ENCODE measurements at regions not wholly inside any gene's neighbourhood (a gene's known extent, or its start where the extent isn't known, plus 50 kb on each side); places are given as distances from the start of the nearest gene placed in this dataset.
"Not testable (repeated sequence)": the region's sequence is repeated elsewhere in the genome, so short reads cannot be mapped to it uniquely, and the experiment has no call there.

DNA sequence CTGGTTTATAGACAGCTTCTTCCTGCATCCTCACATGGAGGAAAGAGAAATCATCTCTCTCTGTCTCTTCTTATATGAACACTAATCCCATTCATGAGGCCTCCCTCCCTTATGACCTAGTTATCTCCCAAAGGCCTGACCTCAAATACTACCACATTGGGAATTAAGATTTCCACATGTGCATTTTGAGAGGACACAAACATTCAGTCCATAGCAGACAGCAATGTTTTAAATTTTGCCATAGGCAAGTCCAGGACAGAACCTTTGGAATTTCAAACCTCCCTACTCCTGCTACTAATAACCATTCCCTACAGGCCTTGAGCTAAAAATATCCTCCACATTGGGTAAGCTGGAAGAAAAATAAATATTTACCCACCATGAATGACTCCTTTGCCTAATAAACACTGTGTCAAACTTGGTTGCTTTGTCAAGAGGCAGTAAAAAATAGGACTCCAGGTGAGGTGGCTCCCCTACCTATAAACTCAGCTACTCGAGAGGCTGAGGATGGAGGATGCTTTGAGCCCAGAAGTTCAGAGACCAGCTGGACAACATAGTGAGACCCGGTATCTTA, 113.7 kb downstream of the ZNF281 start:
- WGBS, 2 donors, result 44 to 47% methylated on average over 2 of the region's 2 CpGs
- H3K9me3 ChIP-seq (ENCODE audit: control insufficient read depth, low read length), result no peaks in the 10 kb centered on the region
- H3K27me3 ChIP-seq (ENCODE audit: control insufficient read depth in 1 of 2, insufficient read depth in 2 of 2, low read length in 1 of 2), result no peaks in the 10 kb centered on the region
- DNase-seq (no peak), ATAC-seq (ENCODE audit: low FRiP score) (no peak)
- no peak overlapping the region for H3K4me3 ChIP-seq (ENCODE audit: low read length in 2 of 2)
- H3K36me3 ChIP-seq (ENCODE audit: control insufficient read depth in 1 of 2, insufficient read depth in 2 of 2, low read length in 1 of 2), result no peaks in the 10 kb centered on the region
- intact Hi-C loops (cut with DNase I), result no loop called here
- H3K27ac ChIP-seq (ENCODE audit: low read depth in 1 of 2, low read length in 2 of 2), result no peak overlapping the region
- H3K4me1 ChIP-seq (ENCODE audit: control insufficient read depth in 1 of 2, insufficient read depth in 2 of 2, low read length in 2 of 2), result no peaks in the 10 kb centered on the region

DNA sequence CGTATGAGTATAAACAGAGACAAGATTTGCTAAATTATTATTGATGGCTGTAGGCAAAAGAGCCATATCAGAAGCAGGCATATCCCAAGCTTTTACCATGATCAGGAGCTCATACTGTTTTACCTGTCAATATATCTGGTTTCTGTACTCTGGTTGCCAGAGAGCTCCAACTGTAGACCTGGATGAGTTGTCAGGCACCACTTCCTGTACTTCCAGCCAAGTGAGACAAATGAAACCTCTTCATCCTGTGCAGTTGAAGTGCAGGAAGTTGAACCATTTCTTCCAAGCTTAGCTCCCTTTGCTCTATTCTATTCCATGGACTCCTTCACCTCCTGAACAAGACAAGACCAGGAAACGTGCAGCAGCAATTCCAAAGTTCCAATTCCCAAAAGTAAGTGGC, 115.6 kb downstream of the ZNF281 start:
- H3K9me3 ChIP-seq (ENCODE audit: control insufficient read depth, low read length), result no peaks in the 10 kb centered on the region
- H3K4me1 ChIP-seq (ENCODE audit: control insufficient read depth in 1 of 2, insufficient read depth in 2 of 2, low read length in 2 of 2), result no peaks in the 10 kb centered on the region
- no peaks in the 10 kb centered on the region for H3K27me3 ChIP-seq (ENCODE audit: control insufficient read depth in 1 of 2, insufficient read depth in 2 of 2, low read length in 1 of 2)
- no peak for ATAC-seq (ENCODE audit: low FRiP score)
- no peak overlapping the region for H3K4me3 ChIP-seq (ENCODE audit: low read length in 2 of 2)
- intact Hi-C loops (cut with DNase I), result no loop called here
- no peak for DNase-seq
- WGBS, 2 donors, result 53 to 71% methylated on average over 2 of the region's 2 CpGs
- no peaks in the 10 kb centered on the region for H3K36me3 ChIP-seq (ENCODE audit: control insufficient read depth in 1 of 2, insufficient read depth in 2 of 2, low read length in 1 of 2)
- H3K27ac ChIP-seq (ENCODE audit: low read depth in 1 of 2, low read length in 2 of 2), result no peak overlapping the region

DNA sequence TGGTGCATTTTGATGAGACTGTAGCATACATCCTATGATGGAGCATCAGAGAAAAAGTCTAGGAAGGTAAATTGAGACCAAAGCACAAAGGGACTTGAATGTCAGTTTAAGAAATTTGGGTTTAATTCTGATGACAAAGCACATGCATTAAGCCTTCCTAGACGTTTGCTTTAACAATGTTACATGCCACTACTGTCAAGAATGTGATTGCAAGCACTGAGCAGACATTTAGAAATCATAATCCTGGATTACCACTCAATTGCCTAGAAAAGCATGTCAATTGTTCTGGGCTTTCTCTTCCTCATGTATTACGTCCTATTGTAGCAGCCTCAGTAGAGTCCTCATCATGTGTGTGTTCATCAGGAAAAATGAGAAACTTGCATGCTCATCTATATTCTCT, 117.1 kb downstream of the ZNF281 start:
- 56 to 61% methylated on average over 2 of the region's 2 CpGs for WGBS, 2 donors
- H3K27ac ChIP-seq (ENCODE audit: low read depth in 1 of 2, low read length in 2 of 2), result no peak overlapping the region
- H3K4me1 ChIP-seq (ENCODE audit: control insufficient read depth in 1 of 2, insufficient read depth in 2 of 2, low read length in 2 of 2), result no peaks in the 10 kb centered on the region
- no peaks in the 10 kb centered on the region for H3K9me3 ChIP-seq (ENCODE audit: control insufficient read depth, low read length)
- H3K27me3 ChIP-seq (ENCODE audit: control insufficient read depth in 1 of 2, insufficient read depth in 2 of 2, low read length in 1 of 2), result no peaks in the 10 kb centered on the region
- no peaks in the 10 kb centered on the region for H3K36me3 ChIP-seq (ENCODE audit: control insufficient read depth in 1 of 2, insufficient read depth in 2 of 2, low read length in 1 of 2)
- ATAC-seq (ENCODE audit: low FRiP score), result no peak
- no peak for DNase-seq
- no peak overlapping the region for H3K4me3 ChIP-seq (ENCODE audit: low read length in 2 of 2)
- intact Hi-C loops (cut with DNase I), result no loop called here

DNA sequence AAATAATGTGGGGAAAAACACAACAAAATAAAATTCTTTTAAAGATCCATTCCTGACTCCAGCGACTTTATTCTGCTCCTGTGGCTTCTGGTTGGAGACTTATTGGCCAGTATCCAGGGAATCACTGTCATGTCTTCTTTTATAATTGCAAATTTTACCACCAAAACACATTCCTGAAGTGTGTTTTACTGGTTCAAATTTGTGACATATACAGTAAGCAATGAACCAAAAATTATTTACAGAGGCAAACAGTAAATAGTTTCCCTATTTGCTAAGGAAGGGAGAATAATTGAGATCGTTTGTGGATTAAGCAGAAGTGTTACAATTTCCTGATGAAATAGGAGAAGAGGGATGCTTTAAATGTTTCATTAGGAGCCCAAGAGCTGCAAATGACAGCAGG, 118.7 kb downstream of the ZNF281 start:
- no peaks in the 10 kb centered on the region for H3K36me3 ChIP-seq (ENCODE audit: control insufficient read depth in 1 of 2, insufficient read depth in 2 of 2, low read length in 1 of 2)
- no peaks in the 10 kb centered on the region for H3K27me3 ChIP-seq (ENCODE audit: control insufficient read depth in 1 of 2, insufficient read depth in 2 of 2, low read length in 1 of 2)
- ATAC-seq (ENCODE audit: low FRiP score), result no peak
- no peak for DNase-seq
- 63 to 68% methylated on average over 2 of the region's 2 CpGs for WGBS, 2 donors
- no peak overlapping the region for H3K4me3 ChIP-seq (ENCODE audit: low read length in 2 of 2)
- H3K27ac ChIP-seq (ENCODE audit: low read depth in 1 of 2, low read length in 2 of 2), result no peak overlapping the region
- no peaks in the 10 kb centered on the region for H3K4me1 ChIP-seq (ENCODE audit: control insufficient read depth in 1 of 2, insufficient read depth in 2 of 2, low read length in 2 of 2)
- intact Hi-C loops (cut with DNase I), result no loop called here
- no peaks in the 10 kb centered on the region for H3K9me3 ChIP-seq (ENCODE audit: control insufficient read depth, low read length)

DNA sequence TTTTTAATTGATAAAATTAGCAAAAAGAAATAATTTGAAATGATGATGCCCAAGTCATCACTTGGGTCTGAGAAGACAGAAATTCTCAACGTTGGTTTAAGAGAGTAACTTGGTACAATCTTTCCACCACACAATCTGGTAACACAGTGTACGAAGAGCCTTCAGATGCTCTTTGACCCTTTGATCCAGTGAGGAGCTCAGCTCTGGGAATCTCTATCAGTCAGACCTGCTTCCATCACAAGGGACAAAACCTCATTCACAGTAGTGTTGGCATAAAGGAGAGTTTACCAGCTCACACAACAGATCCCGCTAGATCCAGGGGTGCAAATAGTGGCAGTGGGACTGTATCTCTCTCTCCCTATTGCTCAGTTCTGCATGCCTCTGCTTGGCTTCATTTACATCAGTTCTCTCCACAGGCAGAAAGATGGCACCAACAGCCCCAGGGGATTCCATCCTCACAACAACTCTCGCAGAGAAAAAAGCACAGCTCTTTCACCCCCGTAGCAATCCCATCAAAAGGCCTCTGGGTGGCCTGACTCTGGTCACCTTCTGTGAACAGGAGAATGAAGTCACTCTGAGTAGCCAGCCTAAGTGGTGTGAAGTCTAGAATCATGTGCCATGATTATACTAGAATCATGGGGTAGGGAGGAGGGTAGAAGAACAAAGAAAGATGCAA, 119.7 kb downstream of the ZNF281 start:
- Histone ChIP-seq H3K4me1 (ENCODE audit: control insufficient read depth in 1 of 2, insufficient read depth in 2 of 2, low read length in 2 of 2) (no peaks in the 10 kb centered on the region), H3K36me3 (ENCODE audit: control insufficient read depth in 1 of 2, insufficient read depth in 2 of 2, low read length in 1 of 2) (no peaks in the 10 kb centered on the region), H3K9me3 (ENCODE audit: control insufficient read depth, low read length) (no peaks in the 10 kb centered on the region), H3K27ac (ENCODE audit: low read depth in 1 of 2, low read length in 2 of 2) (no peak overlapping the region), H3K4me3 (ENCODE audit: low read length in 2 of 2) (no peak overlapping the region), H3K27me3 (ENCODE audit: control insufficient read depth in 1 of 2, insufficient read depth in 2 of 2, low read length in 1 of 2) (no peaks in the 10 kb centered on the region)
- intact Hi-C loops (cut with DNase I), result no loop called here
- 61 to 63% methylated on average over 5 of the region's 5 CpGs for WGBS, 2 donors
- ATAC-seq (ENCODE audit: low FRiP score), result no peak
- no peak for DNase-seq

DNA sequence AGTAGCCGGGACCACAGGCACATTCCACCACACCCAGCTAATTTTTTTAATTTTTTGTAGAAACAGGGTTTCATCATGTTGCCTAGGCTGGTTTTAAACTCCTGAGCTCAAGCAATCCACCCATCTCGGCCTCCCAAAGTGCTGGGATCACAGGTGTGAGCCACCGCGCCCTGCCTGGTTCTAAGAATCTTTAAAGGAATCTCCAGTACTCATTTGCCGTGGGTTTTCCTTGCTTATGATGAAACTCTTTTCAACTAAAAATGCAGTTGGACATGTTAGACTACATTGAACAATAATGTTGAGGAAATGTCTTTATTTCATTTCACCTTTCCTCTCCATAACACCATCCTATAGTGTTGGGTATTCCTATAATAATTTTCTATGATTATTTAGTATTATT, 121.6 kb downstream of the ZNF281 start:
- Histone ChIP-seq H3K27me3 (ENCODE audit: control insufficient read depth in 1 of 2, insufficient read depth in 2 of 2, low read length in 1 of 2) (no peaks in the 10 kb centered on the region), H3K4me1 (ENCODE audit: control insufficient read depth in 1 of 2, insufficient read depth in 2 of 2, low read length in 2 of 2) (no peaks in the 10 kb centered on the region), H3K27ac (ENCODE audit: low read depth in 1 of 2, low read length in 2 of 2) (no peak overlapping the region), H3K36me3 (ENCODE audit: control insufficient read depth in 1 of 2, insufficient read depth in 2 of 2, low read length in 1 of 2) (no peaks in the 10 kb centered on the region), H3K4me3 (ENCODE audit: low read length in 2 of 2) (no peak overlapping the region), H3K9me3 (ENCODE audit: control insufficient read depth, low read length) (no peaks in the 10 kb centered on the region)
- ATAC-seq (ENCODE audit: low FRiP score), result no peak
- 84 to 91% methylated on average over 5 of the region's 5 CpGs for WGBS, 2 donors
- DNase-seq, result no peak
- intact Hi-C loops (cut with DNase I), result no loop called here

DNA sequence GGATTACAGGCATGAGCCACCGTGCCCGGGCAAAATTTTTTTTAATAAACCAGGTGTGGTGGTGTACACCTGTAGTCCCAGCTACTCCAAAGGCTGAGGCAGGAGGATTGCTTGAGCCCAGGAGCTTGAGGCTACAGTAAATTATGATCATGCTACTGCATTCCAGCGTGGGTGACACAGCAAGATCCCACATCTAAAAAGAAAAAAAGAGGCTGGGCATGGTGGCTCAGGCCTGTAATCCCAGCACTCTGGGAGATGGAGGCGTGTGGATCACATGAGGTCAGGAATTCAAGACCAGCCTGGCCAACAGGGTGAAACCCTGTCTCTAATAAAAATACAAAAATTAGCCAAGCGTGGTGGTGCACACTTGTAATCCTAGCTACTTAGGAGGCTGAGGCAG, 125.6 kb downstream of the ZNF281 start:
- ATAC-seq (ENCODE audit: low FRiP score); H3K4me3 ChIP-seq (ENCODE audit: low read length in 2 of 2); H3K9me3 ChIP-seq (ENCODE audit: control insufficient read depth, low read length); H3K27me3 ChIP-seq (ENCODE audit: control insufficient read depth in 1 of 2, insufficient read depth in 2 of 2, low read length in 1 of 2); H3K27ac ChIP-seq (ENCODE audit: low read depth in 1 of 2, low read length in 2 of 2); H3K4me1 ChIP-seq (ENCODE audit: control insufficient read depth in 1 of 2, insufficient read depth in 2 of 2, low read length in 2 of 2); H3K36me3 ChIP-seq (ENCODE audit: control insufficient read depth in 1 of 2, insufficient read depth in 2 of 2, low read length in 1 of 2); DNase-seq; intact Hi-C loops (cut with DNase I): not testable (repeated sequence)
- WGBS, 2 donors, result 92 to 97% methylated on average over 5 of the region's 5 CpGs

DNA sequence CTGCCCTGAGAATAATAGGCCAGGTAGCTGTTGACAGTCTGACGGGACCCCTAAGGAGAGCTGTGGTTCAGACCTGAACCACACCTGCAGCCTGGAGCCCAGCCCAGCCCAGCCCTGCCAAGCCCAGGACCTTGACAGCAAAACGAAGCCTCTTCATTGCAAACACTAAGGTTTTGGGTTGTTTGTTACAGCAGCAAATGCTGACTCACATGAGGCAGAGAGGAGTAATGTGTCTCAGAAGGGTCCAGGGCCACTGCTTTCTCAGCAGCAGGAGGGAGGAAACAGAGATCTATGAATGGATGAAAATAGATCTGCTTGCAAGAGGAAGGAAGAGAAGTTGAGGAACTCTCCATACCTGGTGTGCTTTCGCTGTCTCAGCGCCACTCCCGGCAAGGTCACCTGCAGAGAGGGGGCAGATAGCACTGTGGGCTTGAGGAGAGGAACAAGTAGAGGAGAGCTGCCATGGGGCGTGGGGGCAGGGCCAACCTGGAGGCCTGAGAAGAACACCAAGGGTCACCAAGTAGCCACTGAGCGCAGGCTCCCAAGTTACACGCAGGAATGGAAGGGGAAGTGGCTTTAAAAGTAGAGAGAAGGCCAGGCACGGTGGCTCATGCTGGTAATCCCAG, 127.2 kb downstream of the ZNF281 start:
- no peak overlapping the region for H3K27ac ChIP-seq (ENCODE audit: low read depth in 1 of 2, low read length in 2 of 2)
- 88 to 91% methylated on average over 9 of the region's 9 CpGs for WGBS, 2 donors
- no peak for DNase-seq
- H3K36me3 ChIP-seq (ENCODE audit: control insufficient read depth in 1 of 2, insufficient read depth in 2 of 2, low read length in 1 of 2), result no peaks in the 10 kb centered on the region
- no peaks in the 10 kb centered on the region for H3K9me3 ChIP-seq (ENCODE audit: control insufficient read depth, low read length)
- intact Hi-C loops (cut with DNase I), result loop anchor here in 1 of 2 donors (2.0 kb wide), 1 partner anchor 206 kb away; no protein-coding TSS in a partner anchor
- ATAC-seq (ENCODE audit: low FRiP score), result peak; percentile 29
- no peaks in the 10 kb centered on the region for H3K27me3 ChIP-seq (ENCODE audit: control insufficient read depth in 1 of 2, insufficient read depth in 2 of 2, low read length in 1 of 2)
- no peaks in the 10 kb centered on the region for H3K4me1 ChIP-seq (ENCODE audit: control insufficient read depth in 1 of 2, insufficient read depth in 2 of 2, low read length in 2 of 2)
- H3K4me3 ChIP-seq (ENCODE audit: low read length in 2 of 2), result no peak overlapping the region

Measured in aorta (tissue), 5 donors.